ENCODE measurements at regions not wholly inside any gene's neighbourhood (a gene's known extent, or its start where the extent isn't known, plus 50 kb on each side); places are given as distances from the start of the nearest gene placed in this dataset.

DNA sequence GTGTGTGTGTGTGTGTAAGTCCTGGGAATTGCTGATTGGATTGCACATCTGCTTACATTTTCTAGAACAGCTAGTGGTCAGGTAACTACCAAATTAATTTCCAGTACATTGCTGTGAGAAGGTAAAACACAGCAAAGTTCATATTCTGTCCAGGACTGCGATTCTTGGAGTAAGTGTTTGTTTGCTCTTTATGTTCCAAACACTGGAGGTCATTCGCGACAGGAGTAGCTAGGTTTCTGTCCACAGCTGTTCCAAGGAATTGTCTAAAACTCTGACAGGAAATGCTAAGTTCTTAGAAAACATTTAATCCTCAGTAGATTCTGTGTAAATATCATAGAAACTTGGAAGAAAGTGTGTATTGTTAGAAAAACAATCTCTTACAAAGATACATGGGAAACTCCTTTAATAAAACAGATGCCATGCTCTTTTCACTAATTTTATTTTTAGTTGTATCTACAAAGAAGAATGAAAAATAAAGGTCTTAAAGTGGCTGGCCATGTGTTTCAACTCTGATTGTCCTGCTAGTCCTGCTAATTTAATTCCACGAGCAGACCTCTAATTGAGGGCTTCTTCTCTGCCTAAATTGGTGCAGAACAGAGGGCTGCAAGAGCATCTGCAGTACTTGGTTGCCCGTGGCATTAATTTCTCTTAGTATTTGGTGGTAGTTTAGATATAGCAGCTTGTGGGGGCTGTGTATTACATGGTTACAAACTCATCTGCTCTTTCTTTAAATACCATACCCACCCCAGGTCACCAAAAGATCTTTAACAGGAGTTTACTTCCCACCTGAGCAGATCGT, 464.5 kb downstream of the RASEF start:
- H3K4me1 ChIP-seq (ENCODE audit: control insufficient read depth in 1 of 2, insufficient read depth in 2 of 2, low read length in 2 of 2) = no peaks in the 10 kb centered on the region
- no peaks in the 10 kb centered on the region for H3K36me3 ChIP-seq (ENCODE audit: control insufficient read depth in 1 of 2, insufficient read depth in 2 of 2, low read length in 2 of 2)
- no peaks in the 10 kb centered on the region for H3K9me3 ChIP-seq (ENCODE audit: control insufficient read depth in 1 of 2, low read length in 2 of 2)
- H3K27ac ChIP-seq (ENCODE audit: low read depth, low read length) = no peak overlapping the region
- H3K9ac ChIP-seq (ENCODE audit: low read depth in 1 of 2, low read length in 2 of 2) = no peak overlapping the region
- H3K4me3 ChIP-seq (ENCODE audit: low read depth in 1 of 2, low read length in 2 of 2) = no peak overlapping the region
- no peaks in the 10 kb centered on the region for H3K27me3 ChIP-seq (ENCODE audit: control insufficient read depth in 1 of 2, insufficient read depth in 2 of 2, low read length in 2 of 2)

DNA sequence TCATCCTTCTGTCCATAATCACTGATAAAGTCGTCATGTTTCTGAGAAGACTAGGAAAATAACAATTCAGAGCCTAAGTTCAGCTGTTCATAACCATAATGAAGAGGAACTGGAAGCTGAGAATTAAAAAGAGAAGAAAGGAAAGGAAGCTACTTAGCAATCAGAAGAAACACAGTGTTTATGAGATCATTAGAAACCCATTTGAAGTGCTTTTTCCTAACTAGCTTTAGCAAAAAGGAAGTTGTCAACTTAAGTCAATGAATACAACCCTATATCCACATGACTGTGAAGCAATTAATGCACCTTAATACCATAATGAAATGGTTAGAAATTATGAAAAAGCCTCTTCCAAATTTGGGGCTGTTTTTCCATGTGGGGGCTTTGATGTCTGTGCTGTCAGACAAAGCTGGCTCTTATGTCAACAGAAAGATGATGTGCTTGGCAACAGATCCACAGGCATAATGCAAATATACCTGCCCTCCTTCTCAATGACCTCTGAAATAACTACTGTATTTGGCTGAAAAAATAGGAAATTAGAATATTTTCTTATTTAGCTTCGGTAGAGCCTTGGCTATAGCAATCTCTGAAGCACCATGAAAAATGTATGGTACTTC, 463.5 kb downstream of the RASEF start:
- no peak overlapping the region for H3K9ac ChIP-seq (ENCODE audit: low read depth in 1 of 2, low read length in 2 of 2)
- H3K36me3 ChIP-seq (ENCODE audit: control insufficient read depth in 1 of 2, insufficient read depth in 2 of 2, low read length in 2 of 2) = no peaks in the 10 kb centered on the region
- no peaks in the 10 kb centered on the region for H3K27me3 ChIP-seq (ENCODE audit: control insufficient read depth in 1 of 2, insufficient read depth in 2 of 2, low read length in 2 of 2)
- H3K4me3 ChIP-seq (ENCODE audit: low read depth in 1 of 2, low read length in 2 of 2) = no peak overlapping the region
- H3K9me3 ChIP-seq (ENCODE audit: control insufficient read depth in 1 of 2, low read length in 2 of 2) = no peaks in the 10 kb centered on the region
- no peaks in the 10 kb centered on the region for H3K4me1 ChIP-seq (ENCODE audit: control insufficient read depth in 1 of 2, insufficient read depth in 2 of 2, low read length in 2 of 2)
- no peak overlapping the region for H3K27ac ChIP-seq (ENCODE audit: low read depth, low read length)

DNA sequence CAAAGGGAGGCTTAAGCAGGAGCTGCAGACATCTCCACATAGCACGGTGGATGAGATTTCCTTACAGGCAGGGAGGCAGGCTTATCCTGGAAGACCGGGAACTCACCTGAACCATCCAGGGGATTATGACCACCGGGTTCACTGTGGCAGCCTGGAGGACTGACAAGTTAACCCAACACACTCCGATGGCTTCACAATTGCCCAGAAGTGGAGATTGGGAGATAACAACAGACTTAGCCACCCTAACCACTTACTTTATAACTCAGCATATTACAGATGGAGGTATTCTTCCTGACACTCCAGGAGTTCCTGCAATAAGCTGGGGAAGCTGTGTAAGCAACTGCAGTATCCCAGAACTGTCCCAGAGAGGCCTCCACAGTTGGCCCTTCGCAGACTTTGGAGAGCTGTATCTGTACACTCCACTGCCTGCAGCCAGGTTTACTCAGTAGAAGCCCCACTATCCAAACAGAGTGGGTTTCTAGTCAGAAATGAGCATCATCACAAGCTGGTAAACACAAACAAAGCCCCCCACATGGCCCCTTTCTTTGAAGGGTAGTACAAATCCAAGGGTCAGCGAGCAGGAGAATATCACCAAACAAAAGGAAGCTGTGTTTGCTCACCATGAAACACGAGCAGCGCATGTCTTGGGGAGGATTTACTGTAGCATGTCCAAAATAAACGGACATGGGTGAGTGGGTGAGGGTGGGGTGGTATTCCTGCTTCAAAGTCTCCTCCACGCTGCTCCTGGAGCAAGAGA, 462.2 kb downstream of the RASEF start:
- Histone ChIP-seq H3K9ac (ENCODE audit: low read depth in 1 of 2, low read length in 2 of 2) (no peak overlapping the region), H3K36me3 (ENCODE audit: control insufficient read depth in 1 of 2, insufficient read depth in 2 of 2, low read length in 2 of 2) (no peaks in the 10 kb centered on the region), H3K9me3 (ENCODE audit: control insufficient read depth in 1 of 2, low read length in 2 of 2) (no peaks in the 10 kb centered on the region), H3K27me3 (ENCODE audit: control insufficient read depth in 1 of 2, insufficient read depth in 2 of 2, low read length in 2 of 2) (no peaks in the 10 kb centered on the region), H3K4me1 (ENCODE audit: control insufficient read depth in 1 of 2, insufficient read depth in 2 of 2, low read length in 2 of 2) (no peaks in the 10 kb centered on the region), H3K27ac (ENCODE audit: low read depth, low read length) (no peak overlapping the region), H3K4me3 (ENCODE audit: low read depth in 1 of 2, low read length in 2 of 2) (no peak overlapping the region)

DNA sequence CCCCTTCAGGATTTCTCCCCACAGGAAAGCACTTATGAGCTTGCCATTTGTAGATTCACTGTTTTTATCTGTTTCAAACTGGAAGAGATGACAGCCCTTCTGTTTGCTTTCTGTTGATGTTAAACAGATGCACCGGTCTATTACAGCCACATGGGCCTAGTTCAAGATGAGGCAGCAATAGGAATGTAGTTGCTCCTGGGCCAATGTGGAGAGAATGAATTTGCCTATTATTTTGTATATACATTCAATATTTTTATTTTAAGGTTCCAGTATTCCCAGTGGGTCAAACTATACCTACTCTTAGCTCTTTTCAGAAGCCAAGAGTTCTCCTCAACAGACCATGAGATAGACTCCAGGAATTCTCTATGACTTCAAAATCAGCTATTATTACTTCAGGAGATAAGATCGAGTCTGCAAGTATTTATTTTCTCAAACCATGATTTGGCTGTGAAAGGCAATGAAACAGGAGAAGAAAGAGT, 461.6 kb downstream of the RASEF start:
- no peak overlapping the region for H3K4me3 ChIP-seq (ENCODE audit: low read depth in 1 of 2, low read length in 2 of 2)
- H3K9me3 ChIP-seq (ENCODE audit: control insufficient read depth in 1 of 2, low read length in 2 of 2) = no peaks in the 10 kb centered on the region
- H3K9ac ChIP-seq (ENCODE audit: low read depth in 1 of 2, low read length in 2 of 2) = no peak overlapping the region
- no peaks in the 10 kb centered on the region for H3K4me1 ChIP-seq (ENCODE audit: control insufficient read depth in 1 of 2, insufficient read depth in 2 of 2, low read length in 2 of 2)
- no peak overlapping the region for H3K27ac ChIP-seq (ENCODE audit: low read depth, low read length)
- H3K36me3 ChIP-seq (ENCODE audit: control insufficient read depth in 1 of 2, insufficient read depth in 2 of 2, low read length in 2 of 2) = no peaks in the 10 kb centered on the region
- no peaks in the 10 kb centered on the region for H3K27me3 ChIP-seq (ENCODE audit: control insufficient read depth in 1 of 2, insufficient read depth in 2 of 2, low read length in 2 of 2)

DNA sequence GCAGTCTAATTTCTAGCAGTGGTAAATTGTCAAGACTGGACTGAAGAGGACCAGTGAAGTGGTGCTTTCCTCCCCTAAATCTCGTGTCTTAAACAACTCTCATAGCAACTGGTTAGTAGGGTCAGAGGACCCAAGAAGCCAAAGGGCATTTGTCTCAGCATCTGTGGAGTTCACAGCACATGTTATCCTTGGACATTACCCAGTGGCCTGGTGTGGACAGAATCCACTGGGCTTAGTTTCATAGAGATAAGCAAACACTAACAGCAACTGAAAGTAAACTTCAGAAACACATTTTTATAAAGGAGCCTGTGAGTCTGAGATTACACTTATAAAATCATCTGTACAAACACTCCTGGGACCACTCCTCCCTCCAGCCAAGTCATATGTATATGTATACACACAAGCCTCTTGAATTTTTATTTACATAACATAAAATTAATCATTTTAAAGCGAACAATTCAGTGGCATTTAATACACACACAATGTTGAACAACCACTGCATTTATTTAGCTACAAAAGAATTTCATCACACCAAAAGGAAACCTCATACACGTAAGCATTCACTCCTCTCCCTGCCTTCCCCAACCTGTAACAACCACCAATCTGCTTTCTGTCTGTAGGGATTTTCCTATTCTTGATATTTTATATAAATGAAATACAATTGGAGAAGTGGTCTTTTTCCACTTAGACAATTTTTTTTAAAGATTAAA, 457.8 kb downstream of the RASEF start:
- no peaks in the 10 kb centered on the region for H3K9me3 ChIP-seq (ENCODE audit: control insufficient read depth in 1 of 2, low read length in 2 of 2)
- no peaks in the 10 kb centered on the region for H3K27me3 ChIP-seq (ENCODE audit: control insufficient read depth in 1 of 2, insufficient read depth in 2 of 2, low read length in 2 of 2)
- H3K9ac ChIP-seq (ENCODE audit: low read depth in 1 of 2, low read length in 2 of 2) = no peak overlapping the region
- H3K36me3 ChIP-seq (ENCODE audit: control insufficient read depth in 1 of 2, insufficient read depth in 2 of 2, low read length in 2 of 2) = no peaks in the 10 kb centered on the region
- H3K4me3 ChIP-seq (ENCODE audit: low read depth in 1 of 2, low read length in 2 of 2) = no peak overlapping the region
- no peak overlapping the region for H3K27ac ChIP-seq (ENCODE audit: low read depth, low read length)
- H3K4me1 ChIP-seq (ENCODE audit: control insufficient read depth in 1 of 2, insufficient read depth in 2 of 2, low read length in 2 of 2) = no peaks in the 10 kb centered on the region

DNA sequence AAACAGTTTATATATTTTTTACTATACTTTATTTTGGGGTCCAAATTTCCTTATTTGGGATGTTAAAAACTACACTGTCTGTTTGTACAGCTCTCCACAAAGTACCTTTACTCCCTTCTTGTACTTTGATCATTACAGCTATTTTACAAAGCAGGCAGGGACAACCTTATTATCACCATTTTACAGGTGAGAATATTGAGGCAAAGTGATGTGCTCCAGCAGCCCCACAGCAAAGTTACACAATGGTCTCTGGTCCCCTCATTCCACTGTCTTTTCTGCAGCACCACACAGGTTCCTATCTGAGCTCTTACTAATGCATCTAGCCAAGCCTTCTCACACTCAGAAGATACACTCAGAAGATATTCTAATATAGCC, 457.3 kb downstream of the RASEF start:
- H3K27me3 ChIP-seq (ENCODE audit: control insufficient read depth in 1 of 2, insufficient read depth in 2 of 2, low read length in 2 of 2) = no peaks in the 10 kb centered on the region
- no peaks in the 10 kb centered on the region for H3K9me3 ChIP-seq (ENCODE audit: control insufficient read depth in 1 of 2, low read length in 2 of 2)
- H3K36me3 ChIP-seq (ENCODE audit: control insufficient read depth in 1 of 2, insufficient read depth in 2 of 2, low read length in 2 of 2) = no peaks in the 10 kb centered on the region
- H3K4me1 ChIP-seq (ENCODE audit: control insufficient read depth in 1 of 2, insufficient read depth in 2 of 2, low read length in 2 of 2) = no peaks in the 10 kb centered on the region
- H3K9ac ChIP-seq (ENCODE audit: low read depth in 1 of 2, low read length in 2 of 2) = no peak overlapping the region
- H3K27ac ChIP-seq (ENCODE audit: low read depth, low read length) = no peak overlapping the region
- no peak overlapping the region for H3K4me3 ChIP-seq (ENCODE audit: low read depth in 1 of 2, low read length in 2 of 2)

DNA sequence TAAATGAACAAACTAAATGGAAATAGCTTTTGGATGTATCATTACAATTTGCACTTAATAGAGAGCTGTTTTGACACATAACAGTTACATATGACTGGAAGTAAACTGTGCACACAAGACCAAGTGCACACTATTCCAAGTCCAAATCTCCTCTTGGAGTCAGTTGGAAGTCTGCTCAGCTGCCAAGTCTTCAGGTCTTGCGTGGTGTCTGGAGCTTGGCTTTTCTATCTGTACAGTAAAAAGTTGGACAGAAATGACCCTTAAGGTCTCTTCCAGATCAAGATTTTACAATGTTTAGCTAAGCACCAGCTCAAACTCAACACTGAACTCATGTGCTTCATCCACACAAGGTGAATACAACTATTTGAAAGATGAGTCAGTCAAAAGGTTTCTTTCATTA, 456.9 kb downstream of the RASEF start:
- no peaks in the 10 kb centered on the region for H3K4me1 ChIP-seq (ENCODE audit: control insufficient read depth in 1 of 2, insufficient read depth in 2 of 2, low read length in 2 of 2)
- no peaks in the 10 kb centered on the region for H3K9me3 ChIP-seq (ENCODE audit: control insufficient read depth in 1 of 2, low read length in 2 of 2)
- no peaks in the 10 kb centered on the region for H3K27me3 ChIP-seq (ENCODE audit: control insufficient read depth in 1 of 2, insufficient read depth in 2 of 2, low read length in 2 of 2)
- H3K27ac ChIP-seq (ENCODE audit: low read depth, low read length) = no peak overlapping the region
- no peaks in the 10 kb centered on the region for H3K36me3 ChIP-seq (ENCODE audit: control insufficient read depth in 1 of 2, insufficient read depth in 2 of 2, low read length in 2 of 2)
- H3K4me3 ChIP-seq (ENCODE audit: low read depth in 1 of 2, low read length in 2 of 2) = no peak overlapping the region
- H3K9ac ChIP-seq (ENCODE audit: low read depth in 1 of 2, low read length in 2 of 2) = no peak overlapping the region

DNA sequence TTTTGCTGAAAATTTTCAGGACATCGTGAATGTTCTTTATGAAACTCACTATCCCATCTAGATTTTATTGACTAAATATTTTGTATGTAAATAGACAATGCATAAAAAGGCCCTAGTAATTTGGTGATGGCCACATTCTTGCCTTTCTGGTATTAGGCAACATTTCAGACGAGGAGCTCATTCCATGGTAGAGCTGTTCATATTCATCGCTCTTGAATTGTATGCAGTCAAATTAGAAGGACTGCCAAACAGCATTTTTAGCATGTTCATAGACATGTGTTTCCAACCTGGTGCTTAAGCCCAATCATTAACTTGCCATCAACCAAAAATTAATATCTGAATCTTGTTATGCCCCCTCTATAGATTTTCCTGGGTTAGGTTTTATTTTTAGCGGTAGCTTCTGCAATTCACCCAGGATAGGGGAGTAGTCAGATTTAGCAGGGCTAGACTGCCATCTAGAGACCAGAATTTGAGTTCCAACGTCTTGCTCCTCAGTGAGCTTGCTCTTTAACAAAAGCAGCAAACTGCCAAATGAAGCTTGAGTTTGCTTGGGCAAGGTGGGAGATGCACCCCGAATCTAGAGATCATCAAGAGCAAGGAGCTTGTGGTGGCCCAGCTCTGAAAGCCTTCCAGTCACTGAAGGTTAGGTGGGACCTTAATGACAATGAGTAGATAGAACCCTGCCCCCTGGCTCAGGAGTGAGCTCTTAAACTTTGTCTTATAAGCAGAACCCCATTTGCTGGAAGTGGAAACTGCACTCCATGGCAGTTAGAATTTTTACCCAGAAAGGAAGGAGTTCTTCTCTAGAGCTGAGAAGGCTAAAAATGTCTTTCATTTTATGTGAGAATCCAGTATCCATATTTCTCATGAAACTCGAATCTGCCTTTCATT, 456.2 kb downstream of the RASEF start:
- Histone ChIP-seq H3K27me3 (ENCODE audit: control insufficient read depth in 1 of 2, insufficient read depth in 2 of 2, low read length in 2 of 2) (no peaks in the 10 kb centered on the region), H3K4me1 (ENCODE audit: control insufficient read depth in 1 of 2, insufficient read depth in 2 of 2, low read length in 2 of 2) (no peaks in the 10 kb centered on the region), H3K36me3 (ENCODE audit: control insufficient read depth in 1 of 2, insufficient read depth in 2 of 2, low read length in 2 of 2) (no peaks in the 10 kb centered on the region), H3K9me3 (ENCODE audit: control insufficient read depth in 1 of 2, low read length in 2 of 2) (no peaks in the 10 kb centered on the region), H3K27ac (ENCODE audit: low read depth, low read length) (no peak overlapping the region), H3K9ac (ENCODE audit: low read depth in 1 of 2, low read length in 2 of 2) (no peak overlapping the region), H3K4me3 (ENCODE audit: low read depth in 1 of 2, low read length in 2 of 2) (no peak overlapping the region)

DNA sequence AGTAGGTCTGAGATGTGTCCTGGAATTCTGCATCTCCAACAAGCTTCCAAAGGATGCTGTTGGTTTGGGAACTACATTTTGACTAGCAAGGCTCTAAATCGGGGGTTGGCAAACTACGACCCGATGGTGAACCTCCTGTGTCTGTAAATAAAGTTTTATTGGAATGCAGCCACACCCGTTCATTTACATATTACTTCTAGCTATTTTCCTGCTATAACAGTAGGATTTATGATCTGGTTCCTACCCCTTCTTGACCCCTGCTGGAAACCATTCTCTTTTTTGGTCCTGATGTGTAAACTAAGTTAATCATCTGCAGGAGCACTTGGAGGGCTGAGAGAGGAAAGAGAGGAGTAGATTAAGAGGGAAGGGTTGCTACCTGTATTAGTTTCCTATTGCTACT, 454.5 kb downstream of the RASEF start:
- no peak overlapping the region for H3K27ac ChIP-seq (ENCODE audit: low read depth, low read length)
- no peaks in the 10 kb centered on the region for H3K36me3 ChIP-seq (ENCODE audit: control insufficient read depth in 1 of 2, insufficient read depth in 2 of 2, low read length in 2 of 2)
- H3K9ac ChIP-seq (ENCODE audit: low read depth in 1 of 2, low read length in 2 of 2) = no peak overlapping the region
- no peaks in the 10 kb centered on the region for H3K27me3 ChIP-seq (ENCODE audit: control insufficient read depth in 1 of 2, insufficient read depth in 2 of 2, low read length in 2 of 2)
- H3K4me1 ChIP-seq (ENCODE audit: control insufficient read depth in 1 of 2, insufficient read depth in 2 of 2, low read length in 2 of 2) = no peaks in the 10 kb centered on the region
- no peaks in the 10 kb centered on the region for H3K9me3 ChIP-seq (ENCODE audit: control insufficient read depth in 1 of 2, low read length in 2 of 2)
- no peak overlapping the region for H3K4me3 ChIP-seq (ENCODE audit: low read depth in 1 of 2, low read length in 2 of 2)

All from duodenal mucosa (tissue), 2 donors.